ENCODE measurements at regions not wholly inside any gene's neighbourhood (a gene's known extent, or its start where the extent isn't known, plus 50 kb on each side); places are given as distances from the start of the nearest gene placed in this dataset.

- no peak for TF ChIP-seq CTCF (conservative IDR thresholded peaks at IDR 0.05; ENCODE audit: low read depth, low read length)
- H3K4me3 ChIP-seq (ENCODE audit: low read depth, low read length), result no peak overlapping the region
- no peak for DNase-seq (ENCODE audit: low read depth)
Observed at GRCh38 chr3:86519819-86520218, 471.1 kb downstream of the VGLL3 start.

GRCh38 chr3:86481636-86482035 lies 509.3 kb downstream of the VGLL3 start:
- DNase-seq (ENCODE audit: low read depth), result no peak
- TF ChIP-seq CTCF (conservative IDR thresholded peaks at IDR 0.05; ENCODE audit: low read depth, low read length), result no peak
- no peak overlapping the region for H3K4me3 ChIP-seq (ENCODE audit: low read depth, low read length)

- DNase-seq (ENCODE audit: low read depth), result no peak
- no peak overlapping the region for H3K4me3 ChIP-seq (ENCODE audit: low read depth, low read length)
- TF ChIP-seq CTCF (conservative IDR thresholded peaks at IDR 0.05; ENCODE audit: low read depth, low read length), result no peak
Observed at GRCh38 chr3:86481031-86481430, 509.9 kb downstream of the VGLL3 start.

- TF ChIP-seq CTCF (conservative IDR thresholded peaks at IDR 0.05; ENCODE audit: low read depth, low read length), result no peak
- H3K4me3 ChIP-seq (ENCODE audit: low read depth, low read length), result no peak overlapping the region
- no peak for DNase-seq (ENCODE audit: low read depth)
Observed at GRCh38 chr3:86464180-86464579, 526.8 kb downstream of the VGLL3 start.

- TF ChIP-seq CTCF (conservative IDR thresholded peaks at IDR 0.05; ENCODE audit: low read depth, low read length), result no peak
- DNase-seq (ENCODE audit: low read depth), result no peak
Observed at GRCh38 chr3:86451749-86452148, 539.2 kb downstream of the VGLL3 start.

GRCh38 chr3:86438544-86438943 lies 552.4 kb downstream of the VGLL3 start:
- H3K4me3 ChIP-seq (ENCODE audit: low read depth, low read length), result no peak overlapping the region
- no peak for DNase-seq (ENCODE audit: low read depth)
- TF ChIP-seq CTCF (conservative IDR thresholded peaks at IDR 0.05; ENCODE audit: low read depth, low read length), result no peak

More at GRCh38 chr3:86451749-86452148, 539.2 kb downstream of the VGLL3 start:
- H3K4me3 ChIP-seq (ENCODE audit: low read depth, low read length), result no peak overlapping the region

- DNase-seq (ENCODE audit: low read depth), result no peak
- no peak for TF ChIP-seq CTCF (conservative IDR thresholded peaks at IDR 0.05; ENCODE audit: low read depth, low read length)
- no peak overlapping the region for H3K4me3 ChIP-seq (ENCODE audit: low read depth, low read length)
Observed at GRCh38 chr3:86427343-86427742, 563.6 kb downstream of the VGLL3 start.
